Liver (tissue), 8 donors: ENCODE measurements at regions not wholly inside any gene's neighbourhood (a gene's known extent, or its start where the extent isn't known, plus 50 kb on each side); places are given as distances from the start of the nearest gene placed in this dataset.

Experiments used
- DNase-seq: peaks from one replicate; pipeline ENCODE4 v3.0.0-alpha.2; 2017; ENCODE audit warnings: low spot score
- H3K27ac ChIP-seq, 2 donors: one replicate each; pipeline ENCODE4 v1.7.0; 2013; ENCODE audit warnings: inconsistent platforms in 2 of 2, low read length in 2 of 2, control low read depth in 1 of 2, low read depth in 1 of 2, mild to moderate bottlenecking in 1 of 2
- H3K27me3 ChIP-seq, 4 donors: one replicate each; pipeline versions ENCODE4 v1.6.1 to v1.7.0; 2013; ENCODE audit warnings: low read length in 3 of 4, inconsistent platforms in 1 of 4, mild to moderate bottlenecking in 1 of 4, moderate library complexity in 1 of 4; ENCODE audit not compliant: control insufficient read depth in 4 of 4, insufficient read depth in 4 of 4
- H3K36me3 ChIP-seq, 4 donors: one replicate each; pipeline versions ENCODE4 v1.6.1 to v1.7.0; 2013; ENCODE audit warnings: low read length in 3 of 4, mild to moderate bottlenecking in 3 of 4, low read depth in 1 of 4, moderate library complexity in 1 of 4; ENCODE audit not compliant: control insufficient read depth in 4 of 4, insufficient read depth in 3 of 4
- H3K4me1 ChIP-seq, 4 donors: one replicate each; pipeline versions ENCODE4 v1.6.1 to v1.7.0; 2013; ENCODE audit warnings: low read length in 3 of 4, mild to moderate bottlenecking in 3 of 4, moderate library complexity in 1 of 4; ENCODE audit not compliant: control insufficient read depth in 4 of 4, insufficient read depth in 4 of 4
- H3K4me3 ChIP-seq, 3 donors: one replicate each; pipeline versions ENCODE4 v1.6.1 to v1.7.0; 2013; ENCODE audit warnings: low read length in 3 of 3, control low read depth in 1 of 3, low read depth in 1 of 3, mild to moderate bottlenecking in 1 of 3
- H3K9ac ChIP-seq, 2 donors: one replicate each; pipeline ENCODE4 v1.7.0; 2013; ENCODE audit warnings: low read length in 2 of 2, mild to moderate bottlenecking in 2 of 2, moderate library complexity in 2 of 2, control low read depth in 1 of 2, low read depth in 1 of 2
- H3K9me3 ChIP-seq, 4 donors: one replicate each; pipeline versions ENCODE4 v1.6.1 to v1.7.0; 2013; ENCODE audit warnings: low read length in 3 of 4; ENCODE audit not compliant: control insufficient read depth in 4 of 4
- CTCF ChIP-seq: fragments of 150-350 bp; IDR thresholded peaks from 2 replicates; pipeline ENCODE4 v1.5.1; 2017; ENCODE audit warnings: improper control_type of control experiment, low read depth, low read length; ENCODE audit not compliant: missing input control
- EGR1 ChIP-seq, 2 donors: IDR thresholded peaks; 2 replicates each; pipeline ENCODE4 v1.6.1; 2016 to 2018; ENCODE audit warnings: antibody characterized with exemption in 2 of 2, low read depth in 2 of 2
- FOXA1 ChIP-seq: IDR thresholded peaks from 2 replicates; pipeline ENCODE4 v1.6.1; 2016; ENCODE audit warnings: antibody characterized with exemption
- FOXA2 ChIP-seq: IDR thresholded peaks from 2 replicates; pipeline ENCODE4 v1.6.1; 2016; ENCODE audit warnings: antibody characterized with exemption
- HNF4A ChIP-seq, 2 donors: conservative IDR thresholded peaks; 2 replicates each; pipeline ENCODE4 v1.6.1; 2016; ENCODE audit warnings: antibody characterized with exemption in 2 of 2, mild to moderate bottlenecking in 2 of 2
- HNF4G ChIP-seq: IDR thresholded peaks from 2 replicates; pipeline ENCODE4 v1.6.1; 2016; ENCODE audit warnings: antibody characterized with exemption
- JUND ChIP-seq, 2 donors: IDR thresholded peaks; 2 replicates each; pipeline ENCODE4 v1.6.1; 2016; ENCODE audit warnings: antibody characterized with exemption in 2 of 2
- NR2F2 ChIP-seq: IDR thresholded peaks from 2 replicates; pipeline ENCODE4 v1.6.1; 2016; ENCODE audit warnings: antibody characterized with exemption
- RAD21 ChIP-seq, 2 donors: IDR thresholded peaks; 2 replicates each; pipeline ENCODE4 v1.6.1; 2016; ENCODE audit warnings: antibody characterized with exemption in 2 of 2, mild to moderate bottlenecking in 2 of 2
- REST ChIP-seq: IDR thresholded peaks from 2 replicates; pipeline ENCODE4 v1.6.1; 2016; ENCODE audit warnings: antibody characterized with exemption, mild to moderate bottlenecking
- SP1 ChIP-seq: IDR thresholded peaks from 2 replicates; pipeline ENCODE4 v1.6.1; 2018; ENCODE audit warnings: antibody characterized with exemption, mild to moderate bottlenecking
- TAF1 ChIP-seq: conservative IDR thresholded peaks from 2 replicates; pipeline ENCODE4 v1.6.1; 2016; ENCODE audit warnings: antibody characterized with exemption, mild to moderate bottlenecking
- YY1 ChIP-seq: IDR thresholded peaks from 2 replicates; pipeline ENCODE4 v1.6.1; 2016; ENCODE audit warnings: antibody characterized with exemption, mild to moderate bottlenecking
- ZBTB33 ChIP-seq: IDR thresholded peaks from 2 replicates; pipeline ENCODE4 v1.6.1; 2016; ENCODE audit warnings: antibody characterized with exemption
- WGBS: extraction: QIAGEN DNeasy Blood & Tissue Kit; methylation state at CpG from one replicate; pipeline ENCODE4 v1.1.7; 2013; 5-methylcytosine and 5-hydroxymethylcytosine counted together
- donor health status: healthy.
- donor health status: healthy.
- donor health status: healthy.
- donor health status: healthy.
- donor health status: healthy.

- Histone ChIP-seq H3K4me3 (no peak overlapping the region), H3K9ac (no peak overlapping the region), H3K27ac (no peak overlapping the region), H3K9me3 (no peaks in the 10 kb centered on the region), H3K27me3 (no peaks in the 10 kb centered on the region), H3K36me3 (no peaks in the 10 kb centered on the region), H3K4me1 (no peaks in the 10 kb centered on the region)
- TF ChIP-seq RAD21 (IDR thresholded peaks at IDR 0.05) (no peak), SP1 (no peak), HNF4G (no peak), TAF1 (no peak)
- DNase-seq, result no peak
- WGBS, result 78% methylated on average over 1 of the region's 1 CpG
Measured at GRCh38 chr3:78313332-78313731, 1273.4 kb downstream of the ROBO2 start.

GRCh38 chr3:78314327-78314726 lies 1274.4 kb downstream of the ROBO2 start:
- H3K4me1 ChIP-seq, result no peaks in the 10 kb centered on the region
- 56% methylated on average over 2 of the region's 2 CpGs for WGBS
- no peaks in the 10 kb centered on the region for H3K9me3 ChIP-seq
- no peak overlapping the region for H3K4me3 ChIP-seq
- no peak for TF ChIP-seq REST
- H3K27ac ChIP-seq, result no peak overlapping the region
- DNase-seq, result no peak
- H3K36me3 ChIP-seq, result no peaks in the 10 kb centered on the region
- H3K27me3 ChIP-seq, result no peaks in the 10 kb centered on the region
- no peak overlapping the region for H3K9ac ChIP-seq

GRCh38 chr3:78317774-78318173 lies 1277.9 kb downstream of the ROBO2 start:
- H3K36me3 ChIP-seq, result no peaks in the 10 kb centered on the region
- WGBS, result 70% methylated on average over 1 of the region's 1 CpG
- no peak for DNase-seq
- H3K4me1 ChIP-seq, result no peaks in the 10 kb centered on the region
- no peak overlapping the region for H3K27ac ChIP-seq
- TF ChIP-seq FOXA2 (no peak), YY1 (no peak), FOXA1 (no peak), CTCF (no peak), EGR1 (IDR thresholded peaks at IDR 0.05; ENCODE audit: low read depth in 2 of 2) (no peak)
- no peak overlapping the region for H3K4me3 ChIP-seq
- H3K9ac ChIP-seq, result no peak overlapping the region
- H3K27me3 ChIP-seq, result no peaks in the 10 kb centered on the region
- no peaks in the 10 kb centered on the region for H3K9me3 ChIP-seq

GRCh38 chr3:78322780-78323179 lies 1282.9 kb downstream of the ROBO2 start:
- Histone ChIP-seq H3K36me3 (no peaks in the 10 kb centered on the region), H3K4me1 (no peaks in the 10 kb centered on the region), H3K4me3 (no peak overlapping the region), H3K27ac (no peak overlapping the region), H3K27me3 (no peaks in the 10 kb centered on the region), H3K9me3 (no peaks in the 10 kb centered on the region), H3K9ac (no peak overlapping the region)
- DNase-seq, result no peak
- 80% methylated on average over 2 of the region's 2 CpGs for WGBS
- TF ChIP-seq RAD21 (IDR thresholded peaks at IDR 0.05) (no peak), NR2F2 (no peak), TAF1 (no peak), HNF4A (conservative IDR thresholded peaks at IDR 0.05) (no peak), JUND (IDR thresholded peaks at IDR 0.05) (no peak), YY1 (no peak), ZBTB33 (no peak), EGR1 (IDR thresholded peaks at IDR 0.05; ENCODE audit: low read depth in 2 of 2) (no peak)
